HG03103 (cell line): ENCODE measurements at regions not wholly inside any gene's neighbourhood (a gene's known extent, or its start where the extent isn't known, plus 50 kb on each side); places are given as distances from the start of the nearest gene placed in this dataset.
"Not testable (repeated sequence)": the region's sequence is repeated elsewhere in the genome, so short reads cannot be mapped to it uniquely, and the experiment has no call there.

Experiments
- ATAC-seq: cut with Tn5 transposase; IDR thresholded peaks from one replicate; pipeline ENCODE4 v1.9.1; 2021; ENCODE audit warnings: low read depth; ENCODE audit not compliant: unreplicated experiment

- no peak for ATAC-seq
Measured at GRCh38 chr5:68685863-68686262, 408.0 kb upstream of the SLC30A5 start.

- ATAC-seq = no peak
Measured at GRCh38 chr5:68688547-68688946, 405.3 kb upstream of the SLC30A5 start.

DNA sequence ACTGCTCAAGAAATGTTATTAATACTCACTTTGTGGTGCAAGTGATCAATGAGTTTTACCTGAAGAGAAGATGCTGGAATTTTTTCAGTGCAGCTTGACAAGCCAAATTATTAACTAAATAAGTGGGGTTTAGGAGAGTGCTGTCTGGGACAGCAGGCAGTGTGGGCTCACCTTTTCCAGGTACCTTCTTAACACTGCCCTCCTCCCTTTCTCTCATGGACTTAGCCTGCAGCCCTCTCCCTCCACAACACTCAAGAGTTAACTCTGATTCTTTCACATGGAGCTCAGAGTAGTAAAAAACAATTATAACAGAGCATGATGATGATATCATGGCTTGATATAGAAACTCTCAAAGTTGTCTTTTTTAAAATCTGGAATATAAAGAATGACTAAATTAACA, 404.8 kb upstream of the SLC30A5 start:
- ATAC-seq = no peak

DNA sequence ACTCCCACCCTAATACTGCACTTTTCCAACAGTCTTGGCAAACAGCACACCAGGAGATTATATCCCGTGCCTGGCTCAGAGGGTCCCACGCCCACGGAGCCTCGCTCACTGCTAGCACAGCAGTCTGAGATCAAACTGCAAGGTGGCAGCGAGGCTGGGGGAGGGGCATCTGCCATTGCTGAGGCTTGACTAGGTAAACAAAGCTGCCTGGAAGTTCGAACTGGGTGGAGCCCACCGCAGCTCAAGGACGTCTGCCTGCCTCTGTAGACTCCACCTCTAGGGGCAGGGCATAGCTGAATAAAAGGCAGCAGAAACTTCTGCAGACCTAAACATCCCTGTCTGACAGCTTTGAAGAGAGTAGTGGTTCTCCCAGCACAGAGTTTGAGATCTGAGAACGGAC, 401.9 kb upstream of the SLC30A5 start:
- ATAC-seq = not testable (repeated sequence)

- no peak for ATAC-seq
Measured at GRCh38 chr5:68698025-68698940, 395.5 kb upstream of the SLC30A5 start.

GRCh38 chr5:68699966-68700365, 393.8 kb upstream of the SLC30A5 start:
- ATAC-seq = no peak

- no peak for ATAC-seq
Measured at GRCh38 chr5:68707575-68707974, 386.2 kb upstream of the SLC30A5 start.

DNA sequence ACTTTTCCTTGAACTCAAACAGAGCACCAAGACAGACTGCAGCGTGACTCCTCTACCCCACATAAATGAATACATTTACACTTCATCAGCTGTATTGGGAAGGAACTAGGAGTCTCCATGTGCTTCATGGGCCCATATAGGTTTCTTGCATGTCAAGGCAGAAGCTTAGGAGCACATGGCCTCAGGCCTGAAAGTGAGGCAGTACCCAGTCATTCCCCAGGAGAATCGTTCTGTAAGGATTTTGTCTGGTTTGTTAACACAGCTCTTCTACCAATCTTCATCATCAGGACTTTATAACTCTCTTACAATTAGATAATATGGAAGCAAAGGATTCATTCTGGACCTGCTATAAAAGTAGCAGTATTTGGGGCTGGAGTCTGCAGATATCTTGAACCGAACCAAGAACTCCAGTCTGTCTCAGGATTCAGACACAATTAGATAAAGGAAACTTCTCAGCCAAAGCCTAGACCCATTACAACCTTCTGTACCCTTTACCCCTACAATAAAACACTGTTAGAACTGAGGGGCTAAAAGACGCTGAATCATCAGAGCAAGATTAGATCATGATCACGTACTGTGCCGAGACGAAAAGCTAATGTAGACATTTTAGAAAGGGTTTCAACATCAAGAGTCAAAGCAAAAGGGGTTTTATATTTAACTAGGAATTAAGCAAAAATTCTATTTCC, 385.5 kb upstream of the SLC30A5 start:
- ATAC-seq = no peak

- ATAC-seq = no peak
Measured at GRCh38 chr5:68708842-68709170, 385.0 kb upstream of the SLC30A5 start.

DNA sequence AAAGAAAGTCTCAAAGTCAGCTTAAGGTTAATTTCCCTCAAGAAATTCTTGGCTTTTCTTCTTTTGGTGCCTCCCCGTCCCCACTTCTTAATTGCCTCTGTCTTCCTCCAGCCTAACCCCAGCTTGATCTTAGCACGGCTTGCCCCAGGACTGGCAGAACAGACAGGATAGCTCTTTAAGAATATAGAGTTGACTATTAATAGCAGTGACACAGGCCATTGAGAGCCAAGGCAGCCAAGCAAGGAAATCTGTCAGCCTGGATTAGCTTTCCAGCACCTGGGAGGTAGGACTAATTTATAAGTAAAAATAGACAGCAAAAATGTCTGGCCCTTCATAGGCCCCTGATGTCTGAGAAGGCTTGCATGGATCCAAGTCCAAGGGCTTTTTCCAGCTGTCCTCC, 384.6 kb upstream of the SLC30A5 start:
- no peak for ATAC-seq

- ATAC-seq = peak; percentile 44
Measured at GRCh38 chr5:68710514-68710913, 383.3 kb upstream of the SLC30A5 start.

DNA sequence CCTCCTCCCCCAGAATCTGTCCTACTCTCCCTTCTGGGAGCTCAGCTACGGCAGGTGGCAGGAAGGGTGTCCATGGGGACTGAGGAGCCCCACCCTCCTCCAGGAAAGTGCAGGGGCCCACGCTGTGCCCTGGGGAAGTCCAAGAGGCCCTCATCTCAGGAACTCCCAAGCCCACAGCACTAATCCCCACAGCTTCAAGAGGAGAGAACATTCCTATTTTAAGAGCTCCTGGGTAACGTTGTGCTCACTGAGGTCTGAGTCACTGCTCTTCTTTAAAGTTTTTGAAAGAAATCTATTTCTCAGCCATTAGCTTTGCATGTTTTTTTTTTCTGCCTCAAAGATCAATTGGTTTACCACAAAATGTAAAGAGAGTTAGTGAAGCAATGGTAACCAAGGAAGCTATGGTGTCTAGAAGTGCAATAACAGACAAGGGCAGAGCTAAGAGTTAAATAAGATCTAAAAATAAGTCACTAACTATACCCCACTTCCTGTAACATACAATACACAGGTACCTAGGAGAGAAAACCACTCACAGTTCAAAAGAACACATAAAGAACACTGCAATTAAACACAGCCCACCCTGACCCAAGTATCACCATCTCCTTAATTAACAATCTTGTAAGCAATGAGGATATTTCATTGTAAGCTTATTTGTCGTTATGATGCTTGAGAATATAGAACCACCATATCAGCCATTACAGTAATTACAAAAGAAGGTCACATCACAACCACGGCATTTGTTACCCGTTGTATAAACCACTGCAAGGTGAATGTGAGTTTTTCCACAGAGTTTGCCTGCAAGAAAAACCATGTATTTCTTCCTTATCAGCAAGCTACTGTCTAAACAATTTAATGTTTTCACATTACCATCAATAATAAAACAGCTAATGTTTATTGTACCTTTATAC, 382.3 kb upstream of the SLC30A5 start:
- peak; percentile 89 for ATAC-seq

DNA sequence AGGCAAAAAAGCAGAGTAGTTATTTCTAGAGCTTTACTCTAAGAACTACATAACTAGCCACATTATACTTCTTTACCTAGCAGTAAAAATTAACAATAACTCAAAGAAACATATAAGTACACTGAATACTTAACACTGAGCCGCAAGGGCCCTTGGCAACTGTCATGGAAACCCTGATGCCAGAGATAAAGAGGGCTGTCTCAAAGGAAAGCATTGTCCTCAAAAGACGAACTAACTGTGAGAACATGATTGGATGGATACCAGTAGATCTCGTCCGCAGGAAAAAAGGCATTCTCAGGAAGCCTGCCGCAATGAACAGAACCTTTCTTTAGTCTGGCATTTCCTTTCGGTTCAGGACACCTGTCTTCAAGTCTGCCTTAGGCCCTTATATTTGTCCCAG, 379.0 kb upstream of the SLC30A5 start:
- ATAC-seq = no peak

DNA sequence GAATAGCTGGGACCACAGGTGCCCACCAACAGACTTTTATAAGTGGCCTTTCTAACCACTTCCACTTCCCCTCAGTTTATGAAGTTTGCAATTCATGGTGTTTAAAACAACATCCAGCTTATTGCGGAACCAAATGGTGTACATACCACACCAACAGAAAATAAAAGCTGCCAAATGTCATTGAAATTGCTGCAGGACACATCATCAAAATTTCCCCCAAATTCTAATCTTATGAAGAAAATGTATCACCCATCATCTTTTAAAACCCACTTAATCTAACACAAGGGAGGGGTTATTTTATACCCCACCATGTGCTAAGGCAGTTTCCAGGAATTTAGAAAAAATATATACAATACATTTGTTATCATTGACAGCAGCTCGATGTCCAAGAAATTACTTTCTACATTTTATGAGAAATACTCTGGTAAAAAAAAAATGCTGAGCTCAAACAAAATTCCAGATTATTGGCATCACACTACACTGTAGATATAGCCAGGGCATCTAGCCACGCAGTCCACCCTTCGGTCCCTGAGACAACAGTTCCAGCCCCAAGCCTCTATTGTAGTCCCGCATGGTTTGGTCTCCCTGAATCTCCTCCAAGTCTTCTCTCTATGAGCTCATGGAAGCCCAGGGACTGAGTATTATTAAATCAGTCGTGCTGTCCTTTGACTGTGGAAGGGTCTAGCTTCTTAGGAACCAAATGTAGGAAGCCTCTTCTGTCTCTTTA, 372.8 kb upstream of the SLC30A5 start:
- no peak for ATAC-seq

- no peak for ATAC-seq
Measured at GRCh38 chr5:68722357-68722756, 371.5 kb upstream of the SLC30A5 start.

- no peak for ATAC-seq
Measured at GRCh38 chr5:68725905-68726683, 367.7 kb upstream of the SLC30A5 start.

DNA sequence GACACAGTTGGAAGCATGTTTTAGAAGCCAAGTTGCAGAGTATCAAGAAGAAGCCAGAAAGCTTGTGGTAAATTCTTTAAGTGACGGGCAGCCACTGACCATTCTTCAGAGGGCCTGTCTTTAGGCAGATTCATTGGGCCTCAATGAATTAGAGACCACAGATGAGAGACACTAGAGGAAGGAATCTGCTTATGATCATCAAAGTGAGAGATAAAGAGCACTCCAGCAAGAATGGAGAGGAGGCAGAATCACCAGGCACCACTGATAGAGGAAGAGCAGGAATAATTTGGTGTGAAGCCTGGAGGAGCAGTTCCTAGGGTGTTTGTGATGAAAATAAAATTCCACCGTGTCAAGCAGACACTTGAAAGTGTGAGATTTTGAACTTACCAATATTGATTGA, 365.9 kb upstream of the SLC30A5 start:
- ATAC-seq = no peak

DNA sequence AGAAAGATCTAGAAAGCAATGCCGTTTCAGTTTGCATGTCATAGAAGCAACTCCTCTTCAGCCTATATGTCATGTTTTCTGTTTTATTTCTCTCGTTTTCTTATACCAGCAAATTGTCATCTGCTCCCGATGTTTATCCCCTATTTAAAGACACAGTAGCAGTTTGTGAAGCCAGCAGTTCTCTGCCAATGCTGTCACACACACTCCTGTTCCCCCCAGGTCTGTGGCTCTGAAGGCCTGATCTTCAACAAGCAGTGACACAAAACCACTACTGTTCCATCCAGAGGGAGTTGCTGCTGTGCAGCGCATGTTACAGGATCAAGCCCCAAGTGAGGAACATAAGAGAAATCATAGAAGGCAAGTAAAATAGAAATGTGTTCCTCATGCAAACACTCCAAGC, 364.1 kb upstream of the SLC30A5 start:
- ATAC-seq = no peak

GRCh38 chr5:68730220-68730978, 363.4 kb upstream of the SLC30A5 start:
- ATAC-seq = no peak
